ENCODE measurements at regions not wholly inside any gene's neighbourhood (a gene's known extent, or its start where the extent isn't known, plus 50 kb on each side); places are given as distances from the start of the nearest gene placed in this dataset.

GRCh38 chr3:152695840-152696239, 139.1 kb upstream of the P2RY1 start:
- in situ Hi-C loops (cut with HindIII; ENCODE audit: low pct_ligation_motif_present, low sequenced_read_pairs) = no loop called here
- H3K36me3 ChIP-seq (replicated peaks) = no peaks in the 10 kb centered on the region

GRCh38 chr3:152696962-152697361, 138.0 kb upstream of the P2RY1 start:
- TF ChIP-seq, protein P1, sequence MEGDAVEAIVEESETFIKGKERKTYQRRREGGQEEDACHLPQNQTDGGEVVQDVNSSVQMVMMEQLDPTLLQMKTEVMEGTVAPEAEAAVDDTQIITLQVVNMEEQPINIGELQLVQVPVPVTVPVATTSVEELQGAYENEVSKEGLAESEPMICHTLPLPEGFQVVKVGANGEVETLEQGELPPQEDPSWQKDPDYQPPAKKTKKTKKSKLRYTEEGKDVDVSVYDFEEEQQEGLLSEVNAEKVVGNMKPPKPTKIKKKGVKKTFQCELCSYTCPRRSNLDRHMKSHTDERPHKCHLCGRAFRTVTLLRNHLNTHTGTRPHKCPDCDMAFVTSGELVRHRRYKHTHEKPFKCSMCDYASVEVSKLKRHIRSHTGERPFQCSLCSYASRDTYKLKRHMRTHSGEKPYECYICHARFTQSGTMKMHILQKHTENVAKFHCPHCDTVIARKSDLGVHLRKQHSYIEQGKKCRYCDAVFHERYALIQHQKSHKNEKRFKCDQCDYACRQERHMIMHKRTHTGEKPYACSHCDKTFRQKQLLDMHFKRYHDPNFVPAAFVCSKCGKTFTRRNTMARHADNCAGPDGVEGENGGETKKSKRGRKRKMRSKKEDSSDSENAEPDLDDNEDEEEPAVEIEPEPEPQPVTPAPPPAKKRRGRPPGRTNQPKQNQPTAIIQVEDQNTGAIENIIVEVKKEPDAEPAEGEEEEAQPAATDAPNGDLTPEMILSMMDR (IDR thresholded peaks at IDR 0.05; ENCODE audit: low read depth, low read length, missing control alignments) = no peak
- no peak overlapping the region for H3K4me3 ChIP-seq (ENCODE audit: low read depth, low read length)
- no peak overlapping the region for H3K27ac ChIP-seq
- H3K36me3 ChIP-seq (replicated peaks) = no peaks in the 10 kb centered on the region
- no peaks in the 10 kb centered on the region for H3K27me3 ChIP-seq (replicated peaks)
- in situ Hi-C loops (cut with HindIII; ENCODE audit: low pct_ligation_motif_present, low sequenced_read_pairs) = no loop called here
- DNase-seq = no peak

More at GRCh38 chr3:152695840-152696239, 139.1 kb upstream of the P2RY1 start:
- TF ChIP-seq, protein P1 (IDR thresholded peaks at IDR 0.05; ENCODE audit: low read depth, low read length, missing control alignments) = no peak
- Histone ChIP-seq H3K4me3 (ENCODE audit: low read depth, low read length) (no peak overlapping the region), H3K27me3 (replicated peaks) (no peaks in the 10 kb centered on the region), H3K27ac (no peak overlapping the region)
- no peak for DNase-seq

DNA sequence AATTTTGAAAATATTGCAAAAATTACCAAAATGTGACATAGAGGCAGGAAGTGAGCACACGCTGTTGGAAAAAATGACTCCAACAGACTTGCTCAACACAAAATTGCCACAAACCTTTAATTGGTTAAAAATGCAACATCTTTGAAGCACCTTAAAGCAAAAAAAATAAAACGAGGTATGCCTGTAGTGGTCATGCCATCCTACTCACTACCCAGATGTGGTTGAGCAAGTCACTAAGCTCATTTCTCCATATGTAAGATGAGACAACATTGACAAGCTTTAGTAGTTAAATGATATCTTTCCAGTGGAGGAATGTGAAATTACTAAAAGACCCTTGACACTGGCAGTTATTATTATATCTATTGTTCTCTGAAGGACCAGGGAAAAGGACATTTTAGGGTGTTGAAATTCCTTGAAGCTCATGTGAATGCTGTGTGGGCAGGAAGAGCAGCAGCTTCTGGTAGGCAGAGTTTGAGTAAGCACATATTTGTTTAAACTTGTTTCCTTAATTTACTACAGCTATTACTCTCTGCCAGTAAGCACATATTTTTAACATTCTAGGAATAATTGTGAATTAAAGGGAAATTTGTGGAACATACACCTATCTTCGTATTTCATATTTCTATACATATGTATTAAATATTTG, 131.6 kb upstream of the P2RY1 start:
- no peak for DNase-seq
- Histone ChIP-seq H3K36me3 (replicated peaks) (no peaks in the 10 kb centered on the region), H3K27ac (no peak overlapping the region), H3K4me3 (ENCODE audit: low read depth, low read length) (no peak overlapping the region), H3K27me3 (replicated peaks) (no peaks in the 10 kb centered on the region)
- in situ Hi-C loops (cut with HindIII; ENCODE audit: low pct_ligation_motif_present, low sequenced_read_pairs) = no loop called here
- TF ChIP-seq, protein P1 (IDR thresholded peaks at IDR 0.05; ENCODE audit: low read depth, low read length, missing control alignments) = no peak

GRCh38 chr3:152706991-152707713, 127.8 kb upstream of the P2RY1 start:
- TF ChIP-seq, protein P1 (IDR thresholded peaks at IDR 0.05; ENCODE audit: low read depth, low read length, missing control alignments) = no peak
- Histone ChIP-seq H3K27me3 (replicated peaks) (no peaks in the 10 kb centered on the region), H3K27ac (no peak overlapping the region), H3K36me3 (replicated peaks) (no peaks in the 10 kb centered on the region), H3K4me3 (ENCODE audit: low read depth, low read length) (no peak overlapping the region)
- in situ Hi-C loops (cut with HindIII; ENCODE audit: low pct_ligation_motif_present, low sequenced_read_pairs) = no loop called here
- no peak for DNase-seq

DNA sequence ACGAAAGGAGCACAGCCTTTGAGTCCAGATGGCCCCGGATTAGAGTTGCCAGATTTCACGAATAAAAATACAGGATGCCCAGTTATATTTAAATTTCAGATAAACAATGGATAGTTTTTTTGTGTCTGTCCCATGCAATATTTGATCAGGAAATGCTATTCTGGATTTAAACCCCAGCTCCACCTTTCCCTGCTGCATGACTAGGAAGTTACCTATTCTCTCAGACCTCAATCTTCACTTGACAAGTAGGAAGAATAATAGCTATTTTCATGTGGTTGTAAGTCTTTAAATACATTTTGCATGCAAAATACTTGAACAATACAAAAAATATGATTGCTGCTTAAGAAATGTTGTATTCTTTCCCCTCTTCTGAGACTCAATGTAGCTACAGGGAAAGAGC, 125.3 kb upstream of the P2RY1 start:
- H3K36me3 ChIP-seq (replicated peaks) = no peaks in the 10 kb centered on the region
- H3K27ac ChIP-seq = no peak overlapping the region
- H3K27me3 ChIP-seq (replicated peaks) = no peaks in the 10 kb centered on the region
- DNase-seq = no peak
- in situ Hi-C loops (cut with HindIII; ENCODE audit: low pct_ligation_motif_present, low sequenced_read_pairs) = no loop called here
- TF ChIP-seq, protein P1 (IDR thresholded peaks at IDR 0.05; ENCODE audit: low read depth, low read length, missing control alignments) = no peak
- H3K4me3 ChIP-seq (ENCODE audit: low read depth, low read length) = no peak overlapping the region

Data from brain microvascular endothelial cell (primary cell).